ENCODE measurements at regions not wholly inside any gene's neighbourhood (a gene's known extent, or its start where the extent isn't known, plus 50 kb on each side); places are given as distances from the start of the nearest gene placed in this dataset.

GRCh38 chr16:49095539-49095938 lies 186.1 kb downstream of the CBLN1 start:
- H3K9me2 ChIP-seq (ENCODE audit: insufficient read depth): no peaks in the 10 kb centered on the region
- no peak overlapping the region for H2AFZ ChIP-seq (ENCODE audit: low read depth, low read length, poor library complexity, severe bottlenecking)
- peaks cover 38% of the 10 kb centered on the region for H3K27me3 ChIP-seq (ENCODE audit: insufficient read depth, low read length)
- no peaks in the 10 kb centered on the region for H3K4me1 ChIP-seq (ENCODE audit: control insufficient read depth in 1 of 2, insufficient read depth in 2 of 2, low read length in 2 of 2)
- BruUV-seq (replicated peaks): no TSS peak
- no peaks in the 10 kb centered on the region for H3K36me3 ChIP-seq (ENCODE audit: control insufficient read depth in 1 of 2, insufficient read depth in 2 of 2, low read length in 2 of 2)
- no peak overlapping the region for H3K4me2 ChIP-seq (ENCODE audit: low read length)
- ChIA-PET POLR2A (no interaction called here), CTCF (no interaction called here), RAD21 (ENCODE audit: low non-redundant PET in 1 of 2, low total read pairs in 2 of 2, uncharacterized antibody in 2 of 2, unreplicated experiment in 2 of 2) (no interaction called here)
- H3K27ac ChIP-seq (ENCODE audit: low read depth, low read length): no peak overlapping the region
- TF ChIP-seq ELF1 (IDR thresholded peaks at IDR 0.05; ENCODE audit: borderline replicate concordance, low read depth) (no peak), EZH2phosphoT487 (IDR thresholded peaks at IDR 0.05; ENCODE audit: borderline replicate concordance) (no peak), CBX3 (IDR thresholded peaks at IDR 0.05; ENCODE audit: low read depth) (no peak), ZNF274 (IDR thresholded peaks at IDR 0.05; ENCODE audit: low read depth, low read length) (no peak), ZFX (IDR thresholded peaks at IDR 0.05) (no peak)
- no peak overlapping the region for H3K9ac ChIP-seq (ENCODE audit: low read length)
- no peaks in the 10 kb centered on the region for H3K79me2 ChIP-seq (ENCODE audit: insufficient read depth, low read length)
- no peaks in the 10 kb centered on the region; the same call in 1 of the 2 replicates for H4K20me1 ChIP-seq (ENCODE audit: insufficient read depth)
- no peak overlapping the region for H3K4me3 ChIP-seq (replicated peaks in 1 of 2; ENCODE audit: low read depth in 1 of 2, low read length in 2 of 2)
- ATAC-seq (no peak), DNase-seq (ENCODE audit: low read depth, low spot score) (no peak)
- no peaks in the 10 kb centered on the region for H3K9me3 ChIP-seq (ENCODE audit: control insufficient read depth in 1 of 2, insufficient read depth in 1 of 2, low read depth in 1 of 2, low read length in 2 of 2)
- intact Hi-C loops (cut with micrococcal nuclease): no loop called here

- no peaks in the 10 kb centered on the region for H3K4me1 ChIP-seq (ENCODE audit: control insufficient read depth in 1 of 2, insufficient read depth in 2 of 2, low read length in 2 of 2)
- intact Hi-C loops (cut with micrococcal nuclease): no loop called here
- H4K20me1 ChIP-seq (ENCODE audit: insufficient read depth): no peaks in the 10 kb centered on the region; the same call in 1 of the 2 replicates
- ChIA-PET POLR2A (no interaction called here), CTCF (no interaction called here), RAD21 (ENCODE audit: low non-redundant PET in 1 of 2, low total read pairs in 2 of 2, uncharacterized antibody in 2 of 2, unreplicated experiment in 2 of 2) (no interaction called here)
- ATAC-seq (no peak), DNase-seq (ENCODE audit: low read depth, low spot score) (no peak)
- no peak overlapping the region for H3K9ac ChIP-seq (ENCODE audit: low read length)
- no peak overlapping the region for H3K4me2 ChIP-seq (ENCODE audit: low read length)
- no peak overlapping the region for H3K27ac ChIP-seq (ENCODE audit: low read depth, low read length)
- BruUV-seq (replicated peaks): no TSS peak
- no peaks in the 10 kb centered on the region for H3K9me2 ChIP-seq (ENCODE audit: insufficient read depth)
- no peaks in the 10 kb centered on the region for H3K36me3 ChIP-seq (ENCODE audit: control insufficient read depth in 1 of 2, insufficient read depth in 2 of 2, low read length in 2 of 2)
- TF ChIP-seq CBX3 (IDR thresholded peaks at IDR 0.05; ENCODE audit: low read depth) (no peak), MAX (IDR thresholded peaks at IDR 0.05) (no peak), FOSL1 (IDR thresholded peaks at IDR 0.05; ENCODE audit: low read depth) (no peak), CTCF (IDR thresholded peaks at IDR 0.05 in 2 of 3, conservative IDR thresholded peaks at IDR 0.05 in 1 of 3; ENCODE audit: borderline replicate concordance in 1 of 3, insufficient read depth in 1 of 3, low read depth in 2 of 3, low read length in 2 of 3) (no peak), SP1 (IDR thresholded peaks at IDR 0.05; ENCODE audit: low read depth) (no peak), EZH2phosphoT487 (IDR thresholded peaks at IDR 0.05; ENCODE audit: borderline replicate concordance) (no peak), YY1 (IDR thresholded peaks at IDR 0.05; ENCODE audit: extremely low read depth, insufficient replicate concordance, low read depth, low read length) (no peak), JUND (IDR thresholded peaks at IDR 0.05) (no peak), EZH2 (IDR thresholded peaks at IDR 0.05) (no peak), ZFX (IDR thresholded peaks at IDR 0.05) (no peak), POLR2AphosphoS5 (IDR thresholded peaks at IDR 0.05; ENCODE audit: low read depth, low read length) (no peak), ELF1 (IDR thresholded peaks at IDR 0.05; ENCODE audit: borderline replicate concordance, low read depth) (no peak), RAD21 (IDR thresholded peaks at IDR 0.05; ENCODE audit: low read depth) (no peak), EGR1 (IDR thresholded peaks at IDR 0.05; ENCODE audit: low read depth) (no peak), POLR2A (IDR thresholded peaks at IDR 0.05; ENCODE audit: borderline replicate concordance, extremely low read depth, insufficient read depth, insufficient read length) (no peak)
- H3K4me3 ChIP-seq (replicated peaks in 1 of 2; ENCODE audit: low read depth in 1 of 2, low read length in 2 of 2): no peak overlapping the region
- H3K27me3 ChIP-seq (ENCODE audit: insufficient read depth, low read length): peaks cover 40% of the 10 kb centered on the region
- H3K79me2 ChIP-seq (ENCODE audit: insufficient read depth, low read length): no peaks in the 10 kb centered on the region
- H2AFZ ChIP-seq (ENCODE audit: low read depth, low read length, poor library complexity, severe bottlenecking): no peak overlapping the region
- no peaks in the 10 kb centered on the region for H3K9me3 ChIP-seq (ENCODE audit: control insufficient read depth in 1 of 2, insufficient read depth in 1 of 2, low read depth in 1 of 2, low read length in 2 of 2)
These were observed 187.2 kb downstream of the CBLN1 start for GRCh38 chr16:49094471-49094870.
